Testis (tissue), 2 donors: ENCODE measurements at regions not wholly inside any gene's neighbourhood (a gene's known extent, or its start where the extent isn't known, plus 50 kb on each side); places are given as distances from the start of the nearest gene placed in this dataset.

Experiments
- CTCF ChIP-seq, 3 experiments: fragments of 450-650 bp in 2 of 3; fragments of 200-600 bp in 1 of 3; sonication (generic) in 1 of 3; IDR thresholded peaks; one replicate each; pipeline ENCODE4 v1.5.1; 2016 to 2019; ENCODE audit warnings: antibody characterized with exemption in 3 of 3, mild to moderate bottlenecking in 2 of 3, moderate library complexity in 1 of 3
- POLR2A ChIP-seq: fragments of 450-650 bp; IDR thresholded peaks from one replicate; pipeline ENCODE4 v1.6.1; 2017; ENCODE audit warnings: antibody characterized with exemption, mild to moderate bottlenecking, moderate library complexity

GRCh38 chr1:239977416-239977815, 114.3 kb upstream of the FMN2 start:
- TF ChIP-seq CTCF (IDR thresholded peaks at IDR 0.05): no peak
- TF ChIP-seq POLR2A: no peak
